ENCODE measurements at regions not wholly inside any gene's neighbourhood (a gene's known extent, or its start where the extent isn't known, plus 50 kb on each side); places are given as distances from the start of the nearest gene placed in this dataset.
"Not testable (repeated sequence)": the region's sequence is repeated elsewhere in the genome, so short reads cannot be mapped to it uniquely, and the experiment has no call there.

- H3K27me3 ChIP-seq (ENCODE audit: insufficient read depth, low read length), result no peaks in the 10 kb centered on the region
- no peak overlapping the region for H3K9ac ChIP-seq (ENCODE audit: low read length)
- H3K79me2 ChIP-seq (ENCODE audit: insufficient read depth, low read length), result no peaks in the 10 kb centered on the region
- TF ChIP-seq EZH2 (IDR thresholded peaks at IDR 0.05; ENCODE audit: borderline replicate concordance, low read length) (no peak), CTCF (IDR thresholded peaks at IDR 0.05; ENCODE audit: low read length) (no peak)
- no peak overlapping the region for H3K4me2 ChIP-seq (ENCODE audit: low read length)
- no peak overlapping the region for H3K4me3 ChIP-seq (ENCODE audit: low read depth, low read length, poor library complexity, severe bottlenecking)
- no peak overlapping the region for H2AFZ ChIP-seq (ENCODE audit: low read length)
- H3K27ac ChIP-seq (ENCODE audit: low read depth, low read length, poor library complexity, severe bottlenecking), result no peak overlapping the region
- no peaks in the 10 kb centered on the region for H3K4me1 ChIP-seq (ENCODE audit: insufficient read depth, low read length, severe bottlenecking)
- no peaks in the 10 kb centered on the region for H4K20me1 ChIP-seq (ENCODE audit: insufficient read depth, low read length)
- H3K9me2 ChIP-seq (ENCODE audit: low read depth, low read length), result no peaks in the 10 kb centered on the region; the same call in 1 of the 2 replicates
- no peaks in the 10 kb centered on the region for H3K36me3 ChIP-seq (ENCODE audit: insufficient read depth, low read length)
- no peaks in the 10 kb centered on the region for H3F3A ChIP-seq (ENCODE audit: insufficient read depth, low read length)
- H3K9me3 ChIP-seq (ENCODE audit: low read length), result no peaks in the 10 kb centered on the region
These were observed 109.4 kb downstream of the PDHA2 start for GRCh38 chr4:95949136-95949765.

- H2AFZ ChIP-seq (ENCODE audit: low read length), result no peak overlapping the region
- no peaks in the 10 kb centered on the region for H3K27me3 ChIP-seq (ENCODE audit: insufficient read depth, low read length)
- H3K27ac ChIP-seq (ENCODE audit: low read depth, low read length, poor library complexity, severe bottlenecking), result no peak overlapping the region
- no peaks in the 10 kb centered on the region for H3K9me3 ChIP-seq (ENCODE audit: low read length)
- TF ChIP-seq CTCF (IDR thresholded peaks at IDR 0.05; ENCODE audit: low read length) (no peak), EZH2 (IDR thresholded peaks at IDR 0.05; ENCODE audit: borderline replicate concordance, low read length) (no peak)
- no peak overlapping the region for H3K4me3 ChIP-seq (ENCODE audit: low read depth, low read length, poor library complexity, severe bottlenecking)
- H3K4me2 ChIP-seq (ENCODE audit: low read length), result no peak overlapping the region
- no peaks in the 10 kb centered on the region for H3K4me1 ChIP-seq (ENCODE audit: insufficient read depth, low read length, severe bottlenecking)
- H4K20me1 ChIP-seq (ENCODE audit: insufficient read depth, low read length), result no peaks in the 10 kb centered on the region
- no peaks in the 10 kb centered on the region; the same call in 1 of the 2 replicates for H3K9me2 ChIP-seq (ENCODE audit: low read depth, low read length)
- no peak overlapping the region for H3K9ac ChIP-seq (ENCODE audit: low read length)
- no peaks in the 10 kb centered on the region for H3K36me3 ChIP-seq (ENCODE audit: insufficient read depth, low read length)
- H3F3A ChIP-seq (ENCODE audit: insufficient read depth, low read length), result no peaks in the 10 kb centered on the region
- no peaks in the 10 kb centered on the region for H3K79me2 ChIP-seq (ENCODE audit: insufficient read depth, low read length)
These were observed 109.9 kb downstream of the PDHA2 start for GRCh38 chr4:95949808-95950207.

- not testable (repeated sequence) for H3F3A ChIP-seq (ENCODE audit: insufficient read depth, low read length); H3K4me1 ChIP-seq (ENCODE audit: insufficient read depth, low read length, severe bottlenecking); H3K4me2 ChIP-seq (ENCODE audit: low read length); H3K4me3 ChIP-seq (ENCODE audit: low read depth, low read length, poor library complexity, severe bottlenecking); H3K36me3 ChIP-seq (ENCODE audit: insufficient read depth, low read length); H3K9ac ChIP-seq (ENCODE audit: low read length); H3K9me2 ChIP-seq (ENCODE audit: low read depth, low read length); H4K20me1 ChIP-seq (ENCODE audit: insufficient read depth, low read length); H3K9me3 ChIP-seq (ENCODE audit: low read length); H3K27me3 ChIP-seq (ENCODE audit: insufficient read depth, low read length); H2AFZ ChIP-seq (ENCODE audit: low read length); H3K27ac ChIP-seq (ENCODE audit: low read depth, low read length, poor library complexity, severe bottlenecking); H3K79me2 ChIP-seq (ENCODE audit: insufficient read depth, low read length)
These were observed 112.6 kb downstream of the PDHA2 start for GRCh38 chr4:95952538-95952937.

- no peak for TF ChIP-seq CTCF (IDR thresholded peaks at IDR 0.05; ENCODE audit: low read length)
- no peak for TF ChIP-seq EZH2 (IDR thresholded peaks at IDR 0.05; ENCODE audit: borderline replicate concordance, low read length)
- Histone ChIP-seq H4K20me1 (ENCODE audit: insufficient read depth, low read length) (no peaks in the 10 kb centered on the region), H3K4me3 (ENCODE audit: low read depth, low read length, poor library complexity, severe bottlenecking) (no peak overlapping the region), H3K9me3 (ENCODE audit: low read length) (no peaks in the 10 kb centered on the region), H3K27me3 (ENCODE audit: insufficient read depth, low read length) (no peaks in the 10 kb centered on the region), H3F3A (ENCODE audit: insufficient read depth, low read length) (no peaks in the 10 kb centered on the region), H3K9ac (ENCODE audit: low read length) (no peak overlapping the region), H3K4me2 (ENCODE audit: low read length) (no peak overlapping the region), H3K4me1 (ENCODE audit: insufficient read depth, low read length, severe bottlenecking) (no peaks in the 10 kb centered on the region), H2AFZ (ENCODE audit: low read length) (no peak overlapping the region), H3K36me3 (ENCODE audit: insufficient read depth, low read length) (no peaks in the 10 kb centered on the region), H3K9me2 (ENCODE audit: low read depth, low read length) (no peaks in the 10 kb centered on the region), H3K27ac (ENCODE audit: low read depth, low read length, poor library complexity, severe bottlenecking) (no peak overlapping the region), H3K79me2 (ENCODE audit: insufficient read depth, low read length) (no peaks in the 10 kb centered on the region)
These were observed 116.2 kb downstream of the PDHA2 start for GRCh38 chr4:95956094-95956493.
